Natural killer cell (primary cell): ENCODE measurements at regions not wholly inside any gene's neighbourhood (a gene's known extent, or its start where the extent isn't known, plus 50 kb on each side); places are given as distances from the start of the nearest gene placed in this dataset.

Experiments used
- ATAC-seq, 3 donors: fragments of 150-1000 bp in 2 of 3; fragments of 200-7000 bp in 1 of 3; cut with Tn5 transposase; 1 replicate in 1 of 3; 2 replicates in 2 of 3; pipeline ENCODE4 v1.10.0; 2021; ENCODE audit warnings: mild to moderate bottlenecking in 2 of 3, moderate library complexity in 2 of 3
- DNase-seq, 2 donors: peaks; one replicate each; pipeline versions ENCODE4 v3.0.0 to v3.0.0-alpha.2; 2013 to 2021; ENCODE audit warnings: mixed read lengths in 1 of 2
- H3K27ac ChIP-seq: one replicate; pipeline ENCODE4 v1.5.1; 2013; ENCODE audit warnings: mild to moderate bottlenecking, low read length
- H3K27me3 ChIP-seq: one replicate; pipeline ENCODE4 v1.6.1; 2013; ENCODE audit warnings: low read length; ENCODE audit not compliant: control insufficient read depth, insufficient read depth
- H3K36me3 ChIP-seq: one replicate; pipeline ENCODE4 v1.6.1; 2013; ENCODE audit warnings: low read length; ENCODE audit not compliant: control insufficient read depth, insufficient read depth
- H3K4me1 ChIP-seq: one replicate; pipeline ENCODE4 v1.6.1; 2013; ENCODE audit warnings: low read length; ENCODE audit not compliant: control insufficient read depth, insufficient read depth
- H3K4me3 ChIP-seq: one replicate; pipeline ENCODE4 v1.5.1; 2013; ENCODE audit warnings: low read length
- H3K9me3 ChIP-seq: one replicate; pipeline ENCODE4 v1.6.1; 2013; ENCODE audit warnings: low read length; ENCODE audit not compliant: control insufficient read depth, insufficient read depth
- H3K27ac Mint-ChIP-seq, 2 donors: one replicate each; pipeline ENCODE4 v1.8.0; 2022; ENCODE audit warnings: mild to moderate bottlenecking in 2 of 2, mixed read lengths in 2 of 2, moderate library complexity in 1 of 2
- H3K27me3 Mint-ChIP-seq, 2 donors: one replicate each; pipeline ENCODE4 v1.8.0; 2022; ENCODE audit warnings: low read depth in 2 of 2, mixed read lengths in 2 of 2
- H3K36me3 Mint-ChIP-seq: one replicate; pipeline ENCODE4 v1.8.0; 2022; ENCODE audit warnings: mixed read lengths
- H3K4me1 Mint-ChIP-seq, 2 donors: one replicate each; pipeline ENCODE4 v1.8.0; 2022; ENCODE audit warnings: mixed read lengths in 2 of 2
- H3K4me3 Mint-ChIP-seq: one replicate; pipeline ENCODE4 v1.8.0; 2022; ENCODE audit warnings: mild to moderate bottlenecking, moderate library complexity, mixed read lengths
- H3K9me3 Mint-ChIP-seq, 2 donors: one replicate each; pipeline ENCODE4 v1.8.0; 2022; ENCODE audit warnings: mixed read lengths in 2 of 2
- WGBS: methylation state at CpG from one replicate; pipeline ENCODE4 v1.1.7; 2013; ENCODE audit warnings: missing lambda C conversion rate; ENCODE audit not compliant: insufficient coverage; 5-methylcytosine and 5-hydroxymethylcytosine counted together
- intact Hi-C: fragments of 100-400 bp; cut with micrococcal nuclease; formaldehyde crosslinking; loops from one replicate; pipeline ENCODE4 v1.14.2; 2022
- TF ChIP-seq, protein P1 (sequence below): fragments of 200-600 bp; IDR thresholded peaks from one replicate; pipeline ENCODE4 v1.8.0; 2022; ENCODE audit warnings: antibody characterized with exemption

- ATAC-seq = no peak
- H3K27me3 Mint-ChIP-seq = peaks cover under 1 to 20% of the 10 kb centered on the region in 2 donors
- no peaks in the 10 kb centered on the region for H3K9me3 Mint-ChIP-seq
- H3K36me3 Mint-ChIP-seq = no peaks in the 10 kb centered on the region
- no peaks in the 10 kb centered on the region for H3K4me1 Mint-ChIP-seq
- no peak overlapping the region for H3K27ac ChIP-seq
- DNase-seq = no peak
- no peaks in the 10 kb centered on the region for H3K27me3 ChIP-seq
- WGBS = 87% methylated on average over 19 of the region's 19 CpGs
- H3K36me3 ChIP-seq = no peaks in the 10 kb centered on the region
- intact Hi-C loops = no loop called here
- H3K4me3 ChIP-seq = no peak overlapping the region
- H3K27ac Mint-ChIP-seq = no peak overlapping the region
- no peaks in the 10 kb centered on the region for H3K4me1 ChIP-seq
- no peaks in the 10 kb centered on the region for H3K9me3 ChIP-seq
- TF ChIP-seq, protein P1, sequence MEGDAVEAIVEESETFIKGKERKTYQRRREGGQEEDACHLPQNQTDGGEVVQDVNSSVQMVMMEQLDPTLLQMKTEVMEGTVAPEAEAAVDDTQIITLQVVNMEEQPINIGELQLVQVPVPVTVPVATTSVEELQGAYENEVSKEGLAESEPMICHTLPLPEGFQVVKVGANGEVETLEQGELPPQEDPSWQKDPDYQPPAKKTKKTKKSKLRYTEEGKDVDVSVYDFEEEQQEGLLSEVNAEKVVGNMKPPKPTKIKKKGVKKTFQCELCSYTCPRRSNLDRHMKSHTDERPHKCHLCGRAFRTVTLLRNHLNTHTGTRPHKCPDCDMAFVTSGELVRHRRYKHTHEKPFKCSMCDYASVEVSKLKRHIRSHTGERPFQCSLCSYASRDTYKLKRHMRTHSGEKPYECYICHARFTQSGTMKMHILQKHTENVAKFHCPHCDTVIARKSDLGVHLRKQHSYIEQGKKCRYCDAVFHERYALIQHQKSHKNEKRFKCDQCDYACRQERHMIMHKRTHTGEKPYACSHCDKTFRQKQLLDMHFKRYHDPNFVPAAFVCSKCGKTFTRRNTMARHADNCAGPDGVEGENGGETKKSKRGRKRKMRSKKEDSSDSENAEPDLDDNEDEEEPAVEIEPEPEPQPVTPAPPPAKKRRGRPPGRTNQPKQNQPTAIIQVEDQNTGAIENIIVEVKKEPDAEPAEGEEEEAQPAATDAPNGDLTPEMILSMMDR = no peak
- no peak overlapping the region for H3K4me3 Mint-ChIP-seq
Observed at GRCh38 chr18:78867131-78867530, 112.5 kb upstream of the SALL3 start.

DNA sequence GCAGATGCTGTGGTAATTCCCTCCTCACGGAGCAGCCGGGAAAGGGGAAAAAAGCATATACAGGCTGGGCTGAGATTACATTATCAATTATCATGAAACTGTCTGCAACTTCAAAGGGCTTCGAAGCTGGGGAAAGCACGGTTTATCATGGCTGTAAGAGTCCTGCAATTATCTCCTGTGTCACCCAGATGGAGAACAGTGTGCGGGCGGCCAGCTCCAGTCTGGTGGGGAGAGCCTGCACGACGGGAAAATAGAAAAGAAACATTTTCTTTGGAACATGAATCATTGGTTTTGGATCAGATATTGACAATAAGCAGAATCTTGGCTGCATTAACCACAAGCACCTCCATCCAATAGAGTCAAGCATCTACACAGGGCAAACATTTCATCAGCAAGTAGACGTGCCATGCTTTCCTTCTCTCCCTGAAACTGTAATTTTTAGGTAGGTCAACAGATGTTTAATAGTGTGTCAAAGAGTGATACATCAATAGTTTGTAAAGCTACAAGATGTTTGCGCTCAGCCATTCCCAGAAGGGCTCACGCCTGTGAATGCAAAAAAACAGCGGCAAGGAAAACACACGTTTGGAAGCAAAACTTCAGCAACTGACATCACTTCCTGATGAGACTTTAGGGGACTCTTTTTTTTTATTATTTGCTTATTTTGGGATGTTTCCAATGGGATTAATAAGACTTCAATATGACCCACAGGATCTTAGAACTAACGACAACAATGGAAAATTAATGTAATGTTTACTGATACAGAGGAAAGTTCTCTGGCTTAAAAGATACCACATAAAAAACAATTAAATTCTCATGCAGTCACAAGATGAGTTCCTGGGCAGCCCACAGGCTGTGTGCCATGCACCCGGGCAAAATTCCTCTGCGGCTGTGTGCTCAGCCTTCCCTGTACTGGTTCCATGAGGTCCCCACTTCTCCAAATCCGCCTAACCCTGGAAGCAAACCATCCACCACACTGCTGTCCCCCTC, 111.0 kb upstream of the SALL3 start:
- TF ChIP-seq, protein P1 = no peak

GRCh38 chr18:78871618-78872017, 108.0 kb upstream of the SALL3 start:
- ATAC-seq (no peak), DNase-seq (no peak)
- no peaks in the 10 kb centered on the region for H3K36me3 Mint-ChIP-seq
- Histone ChIP-seq H3K27ac (no peak overlapping the region), H3K4me3 (no peak overlapping the region), H3K36me3 (no peaks in the 10 kb centered on the region), H3K9me3 (no peaks in the 10 kb centered on the region), H3K4me1 (no peaks in the 10 kb centered on the region), H3K27me3 (no peaks in the 10 kb centered on the region)
- TF ChIP-seq, protein P1 = no peak
- no peaks in the 10 kb centered on the region for H3K4me1 Mint-ChIP-seq
- no peak overlapping the region for H3K4me3 Mint-ChIP-seq
- no peak overlapping the region for H3K27ac Mint-ChIP-seq
- H3K9me3 Mint-ChIP-seq = no peaks in the 10 kb centered on the region
- intact Hi-C loops = no loop called here
- WGBS = 85% methylated on average over 3 of the region's 3 CpGs
- H3K27me3 Mint-ChIP-seq = peaks cover 3 to 13% of the 10 kb centered on the region in 2 donors

More for the DNA sequence above, 111.0 kb upstream of the SALL3 start:
- Mint-ChIP-seq H3K27me3 (peaks cover 0 to 15% of the 10 kb centered on the region in 2 donors), H3K9me3 (no peaks in the 10 kb centered on the region), H3K36me3 (no peaks in the 10 kb centered on the region), H3K4me3 (no peak overlapping the region), H3K27ac (no peak overlapping the region), H3K4me1 (no peaks in the 10 kb centered on the region)
- H3K4me3 ChIP-seq = no peak overlapping the region
- no peaks in the 10 kb centered on the region for H3K36me3 ChIP-seq
- no peaks in the 10 kb centered on the region for H3K27me3 ChIP-seq
- no peaks in the 10 kb centered on the region for H3K9me3 ChIP-seq
- no peak overlapping the region for H3K27ac ChIP-seq
- 72% methylated on average over 16 of the region's 17 CpGs for WGBS
- H3K4me1 ChIP-seq = no peaks in the 10 kb centered on the region
- ATAC-seq (no peak), DNase-seq (no peak)
- intact Hi-C loops = no loop called here
